AG04450 (cell line): ENCODE measurements at regions not wholly inside any gene's neighbourhood (a gene's known extent, or its start where the extent isn't known, plus 50 kb on each side); places are given as distances from the start of the nearest gene placed in this dataset.

Source experiments
- CTCF ChIA-PET: fragments of 300-600, 350-600 bp; formaldehyde crosslinking; extraction: SDS; loops from one replicate; lab custom pipeline; 2022; ENCODE audit warnings: antibody characterized with exemption, inconsistent platforms; lab: Charles Lee
- POLR2A ChIA-PET: fragments of 350-600 bp; formaldehyde crosslinking; extraction: SDS; loops from one replicate; lab custom pipeline; 2021; ENCODE audit warnings: antibody characterized with exemption, inconsistent platforms; lab: Yijun Ruan, JAX
- DNase-seq: peaks from one replicate; pipeline ENCODE4 v3.0.0-alpha.2; 2011; ENCODE audit warnings: low read depth, low spot score
- H3K27ac ChIP-seq: one replicate; pipeline ENCODE4 v1.5.1; 2012; ENCODE audit warnings: low read depth, low read length, control low read depth
- H3K27me3 ChIP-seq: one replicate; pipeline ENCODE4 v1.6.0; 2012; ENCODE audit warnings: low read length; ENCODE audit not compliant: control insufficient read depth, insufficient read depth
- H3K4me3 ChIP-seq: 2 replicates; pipeline ENCODE4 v1.5.1; 2011; ENCODE audit warnings: mild to moderate bottlenecking, low read depth, low read length, control low read depth
- H3K9me3 ChIP-seq: 2 replicates; pipeline ENCODE4 v1.5.1; 2012; ENCODE audit warnings: low read length; ENCODE audit not compliant: control insufficient read depth, insufficient read depth
- CTCF ChIP-seq: IDR thresholded peaks from 2 replicates; pipeline ENCODE4 v1.5.1; 2011; ENCODE audit warnings: low read depth, low read length, control low read depth, inconsistent platforms

DNA sequence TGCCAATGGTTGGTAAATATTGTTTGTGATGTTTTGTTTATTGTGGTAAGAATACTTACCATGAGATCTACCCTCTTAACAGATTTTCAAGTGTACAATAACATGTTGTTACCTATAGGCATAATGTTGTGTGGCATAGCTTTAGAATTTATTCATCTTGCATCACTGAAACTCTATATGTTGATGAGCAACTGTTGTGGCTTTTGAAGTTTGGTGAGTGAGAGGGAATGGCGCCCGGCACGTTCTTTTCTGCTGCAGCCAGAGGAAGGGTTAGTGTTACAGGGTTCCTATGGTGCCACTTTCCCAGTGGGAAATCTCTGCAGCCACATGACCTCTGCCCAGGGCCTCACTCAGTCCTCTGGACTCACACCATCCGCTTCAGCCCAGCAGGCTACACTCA lies 342.5 kb upstream of the ADGRL2 start:
- Histone ChIP-seq H3K4me3 (no peak overlapping the region), H3K27me3 (no peaks in the 10 kb centered on the region), H3K27ac (no peak overlapping the region), H3K9me3 (no peaks in the 10 kb centered on the region)
- CTCF ChIA-PET, result no interaction called here
- DNase-seq, result no peak
- POLR2A ChIA-PET, result no interaction called here
- TF ChIP-seq CTCF, result no peak

GRCh38 chr1:81455481-81455880 lies 345.3 kb upstream of the ADGRL2 start:
- Histone ChIP-seq H3K4me3 (no peak overlapping the region), H3K9me3 (no peaks in the 10 kb centered on the region), H3K27me3 (no peaks in the 10 kb centered on the region), H3K27ac (no peak overlapping the region)
- POLR2A ChIA-PET, result no interaction called here
- CTCF ChIA-PET, result no interaction called here
- no peak for DNase-seq
- TF ChIP-seq CTCF, result no peak

GRCh38 chr1:81453971-81454370 lies 346.8 kb upstream of the ADGRL2 start:
- Histone ChIP-seq H3K9me3 (no peaks in the 10 kb centered on the region), H3K27me3 (no peaks in the 10 kb centered on the region), H3K4me3 (no peak overlapping the region), H3K27ac (no peak overlapping the region)
- POLR2A ChIA-PET, result no interaction called here
- CTCF ChIA-PET, result no interaction called here
- DNase-seq, result no peak
- TF ChIP-seq CTCF, result no peak

DNA sequence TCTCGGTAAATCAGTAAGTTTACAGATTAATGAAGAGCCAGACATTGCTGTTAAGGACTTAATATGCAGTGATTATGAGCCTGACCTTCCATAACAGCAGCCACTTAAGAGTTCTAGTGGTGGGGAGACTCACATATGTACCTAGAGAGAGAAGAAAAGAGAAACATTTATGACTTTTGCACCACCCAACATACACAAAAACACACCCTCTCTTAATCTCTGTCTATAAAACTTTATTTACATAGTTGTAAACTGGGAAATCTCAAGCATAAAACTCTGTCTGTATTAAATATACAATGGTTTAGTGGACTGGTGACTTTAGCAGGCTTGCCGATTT lies 347.4 kb upstream of the ADGRL2 start:
- no peak for TF ChIP-seq CTCF
- H3K9me3 ChIP-seq, result no peaks in the 10 kb centered on the region
- no peak overlapping the region for H3K4me3 ChIP-seq
- H3K27ac ChIP-seq, result no peak overlapping the region
- no peak for DNase-seq
- ChIA-PET CTCF (no interaction called here), POLR2A (no interaction called here)
- no peaks in the 10 kb centered on the region for H3K27me3 ChIP-seq

DNA sequence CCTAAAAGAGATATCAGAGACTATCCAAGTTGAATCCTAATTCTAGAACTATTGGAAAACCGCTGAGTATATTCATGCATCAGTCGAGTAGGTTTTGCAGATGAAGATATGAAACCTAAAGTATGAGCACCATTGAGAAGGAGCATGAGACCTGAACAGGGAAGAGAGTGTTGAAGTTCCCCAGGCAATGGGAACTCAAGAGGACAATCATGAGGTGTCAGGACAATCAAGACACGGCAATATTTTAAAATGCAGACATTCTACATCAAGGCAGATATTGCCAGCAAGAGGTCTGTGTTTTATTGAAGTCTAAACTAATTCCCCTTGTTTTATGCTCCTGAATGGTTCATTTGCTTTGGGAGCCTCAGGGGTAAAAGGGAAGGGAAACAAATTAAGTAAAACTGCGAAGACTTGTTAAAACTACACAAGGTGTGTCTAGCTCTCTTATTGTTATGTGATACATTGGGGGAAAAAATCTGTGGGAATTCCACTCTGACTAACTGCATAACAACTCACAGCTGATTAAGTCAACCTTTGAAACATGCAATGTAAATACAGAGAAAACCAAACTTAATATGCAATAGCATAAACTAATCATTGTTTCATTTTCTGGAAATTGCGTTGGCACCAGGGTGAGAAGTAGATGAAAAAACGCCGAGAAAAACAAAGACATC lies 347.9 kb upstream of the ADGRL2 start:
- H3K4me3 ChIP-seq, result no peak overlapping the region
- no peak for TF ChIP-seq CTCF
- H3K9me3 ChIP-seq, result no peaks in the 10 kb centered on the region
- no peak overlapping the region for H3K27ac ChIP-seq
- no peaks in the 10 kb centered on the region for H3K27me3 ChIP-seq
- ChIA-PET CTCF (no interaction called here), POLR2A (no interaction called here)
- no peak for DNase-seq
